Trophoblast cell (in vitro differentiated cells and primary cell): ENCODE measurements at regions not wholly inside any gene's neighbourhood (a gene's known extent, or its start where the extent isn't known, plus 50 kb on each side); places are given as distances from the start of the nearest gene placed in this dataset.

ENCODE experiments used
- DNase-seq, 2 donors: peaks; one replicate each; pipeline ENCODE4 v3.0.0-alpha.2; 2016
- H2AFZ ChIP-seq: 2 replicates; pipeline ENCODE4 v1.6.1; 2013; ENCODE audit warnings: low read length, moderate library complexity, mild to moderate bottlenecking; ENCODE audit not compliant: insufficient read depth, poor library complexity
- H2AK5ac ChIP-seq: 2 replicates; pipeline ENCODE4 v1.6.1; 2013; ENCODE audit warnings: mild to moderate bottlenecking, low read length
- H2BK120ac ChIP-seq: 2 replicates; pipeline ENCODE4 v1.6.1; 2013; ENCODE audit warnings: low read length, mild to moderate bottlenecking, moderate library complexity; ENCODE audit not compliant: insufficient read depth, poor library complexity
- H2BK12ac ChIP-seq: 2 replicates; pipeline ENCODE4 v1.6.1; 2013; ENCODE audit warnings: mild to moderate bottlenecking, low read length, moderate library complexity
- H2BK5ac ChIP-seq: 2 replicates; pipeline ENCODE4 v1.6.1; 2013; ENCODE audit warnings: low read length, low read depth, moderate library complexity, mild to moderate bottlenecking; ENCODE audit not compliant: poor library complexity
- H3K14ac ChIP-seq: 2 replicates; pipeline ENCODE4 v1.6.1; 2013; ENCODE audit warnings: mild to moderate bottlenecking, low read length
- H3K18ac ChIP-seq: 2 replicates; pipeline ENCODE4 v1.6.1; 2013; ENCODE audit warnings: mild to moderate bottlenecking, low read length
- H3K23ac ChIP-seq: 2 replicates; pipeline ENCODE4 v1.6.1; 2013; ENCODE audit warnings: low read length
- H3K27ac ChIP-seq: 2 replicates; pipeline ENCODE4 v1.5.1; 2013; ENCODE audit warnings: low read depth, mild to moderate bottlenecking, inconsistent platforms, low read length, moderate library complexity
- H3K27me3 ChIP-seq: 2 replicates; pipeline ENCODE4 v1.6.1; 2013; ENCODE audit warnings: inconsistent platforms, mild to moderate bottlenecking, low read length, moderate library complexity; ENCODE audit not compliant: insufficient read depth
- H3K36me3 ChIP-seq, 2 experiments: 1 replicate in 1 of 2; 2 replicates in 1 of 2; pipeline ENCODE4 v1.6.1; 2013; ENCODE audit warnings: low read length in 2 of 2, mild to moderate bottlenecking in 2 of 2, moderate library complexity in 1 of 2; ENCODE audit not compliant: insufficient read depth in 2 of 2, control insufficient read depth in 1 of 2
- H3K4ac ChIP-seq: 2 replicates; pipeline ENCODE4 v1.6.1; 2013; ENCODE audit warnings: low read depth, mild to moderate bottlenecking, low read length, moderate library complexity
- H3K4me1 ChIP-seq, 2 experiments: 1 replicate in 1 of 2; 2 replicates in 1 of 2; pipeline ENCODE4 v1.6.1; 2013; ENCODE audit warnings: low read length in 2 of 2, mild to moderate bottlenecking in 2 of 2, moderate library complexity in 1 of 2; ENCODE audit not compliant: insufficient read depth in 2 of 2, control insufficient read depth in 1 of 2
- H3K4me2 ChIP-seq: 2 replicates; pipeline ENCODE4 v1.6.1; 2013; ENCODE audit warnings: inconsistent platforms, mild to moderate bottlenecking, low read length, moderate library complexity
- H3K4me3 ChIP-seq: 2 replicates; pipeline ENCODE4 v1.5.1; 2013; ENCODE audit warnings: mild to moderate bottlenecking, low read depth, low read length, inconsistent platforms
- H3K79me1 ChIP-seq: one replicate; pipeline ENCODE4 v1.6.1; 2013; ENCODE audit warnings: low read length
- H3K79me2 ChIP-seq: 2 replicates; pipeline ENCODE4 v1.6.1; 2013; ENCODE audit warnings: low read length, mild to moderate bottlenecking; ENCODE audit not compliant: control insufficient read depth, insufficient read depth, poor library complexity
- H3K9ac ChIP-seq: 2 replicates; pipeline ENCODE4 v1.6.1; 2013; ENCODE audit warnings: mild to moderate bottlenecking, low read length
- H3K9me3 ChIP-seq: 2 replicates; pipeline ENCODE4 v1.6.1; 2013; ENCODE audit warnings: low read depth, mild to moderate bottlenecking, control low read depth, inconsistent platforms, low read length; ENCODE audit not compliant: insufficient read depth
- H4K12ac ChIP-seq: 2 replicates; pipeline ENCODE4 v1.6.1; 2013; ENCODE audit warnings: low read depth, mild to moderate bottlenecking, low read length, moderate library complexity
- H4K8ac ChIP-seq: 2 replicates; pipeline ENCODE4 v1.6.1; 2013; ENCODE audit warnings: low read depth, mild to moderate bottlenecking, low read length, moderate library complexity
- H4K91ac ChIP-seq: one replicate; pipeline ENCODE4 v1.6.1; 2013; ENCODE audit warnings: low read depth, mild to moderate bottlenecking, low read length, moderate library complexity
- WGBS: extraction: QIAGEN DNeasy Blood & Tissue Kit; methylation state at CpG from one replicate; pipeline ENCODE4 v1.1.7; 2013; ENCODE audit warnings: missing lambda C conversion rate; ENCODE audit not compliant: insufficient read length, insufficient coverage; ENCODE audit errors: extremely low coverage; 5-methylcytosine and 5-hydroxymethylcytosine counted together

GRCh38 chr17:77034677-77035424 is 105.9 kb upstream of the SEC14L1 start:
- Histone ChIP-seq H4K12ac (no peak overlapping the region), H4K8ac (no peak overlapping the region), H3K9me3 (peaks cover 5% of the 10 kb centered on the region), H3K4me2 (no peak overlapping the region), H2AFZ (no peak overlapping the region), H3K23ac (no peak overlapping the region), H3K27me3 (no peaks in the 10 kb centered on the region), H3K27ac (no peak overlapping the region), H2BK120ac (no peak overlapping the region), H3K79me2 (no peaks in the 10 kb centered on the region), H2AK5ac (no peak overlapping the region), H3K14ac (no peak overlapping the region), H3K4me3 (no peak overlapping the region), H3K79me1 (no peaks in the 10 kb centered on the region), H3K9ac (no peak overlapping the region), H3K4me1 (no peaks in the 10 kb centered on the region), H3K36me3 (no peaks in the 10 kb centered on the region), H3K18ac (no peak overlapping the region), H3K4ac (no peak overlapping the region), H4K91ac (no peak overlapping the region), H2BK5ac (no peak overlapping the region), H2BK12ac (no peak overlapping the region)
- no peak for DNase-seq
- WGBS, result no CpG with 5 or more reads among the region's 16 CpGs

- H2AFZ ChIP-seq, result no peak overlapping the region
- no peak overlapping the region for H2BK12ac ChIP-seq
Observed at GRCh38 chr17:77035526-77035925, 105.2 kb upstream of the SEC14L1 start.

GRCh38 chr17:77036136-77036840 is 104.5 kb upstream of the SEC14L1 start:
- no peak overlapping the region for H3K4ac ChIP-seq
- no peak overlapping the region for H4K91ac ChIP-seq
- H2BK12ac ChIP-seq, result no peak overlapping the region
- H3K27me3 ChIP-seq, result no peaks in the 10 kb centered on the region
- H3K4me1 ChIP-seq, result no peaks in the 10 kb centered on the region
- H2BK5ac ChIP-seq, result no peak overlapping the region
- H3K9me3 ChIP-seq, result peaks cover 3% of the 10 kb centered on the region
- H2BK120ac ChIP-seq, result no peak overlapping the region
- no peak overlapping the region for H4K8ac ChIP-seq
- H3K9ac ChIP-seq, result no peak overlapping the region
- H3K4me3 ChIP-seq, result no peak overlapping the region
- no peak overlapping the region for H3K4me2 ChIP-seq
- no peaks in the 10 kb centered on the region for H3K79me1 ChIP-seq
- H3K27ac ChIP-seq, result no peak overlapping the region
- no peak overlapping the region for H2AFZ ChIP-seq
- no peak for DNase-seq
- H3K14ac ChIP-seq, result no peak overlapping the region
- no peak overlapping the region for H4K12ac ChIP-seq
- no peaks in the 10 kb centered on the region for H3K36me3 ChIP-seq
- no peaks in the 10 kb centered on the region for H3K79me2 ChIP-seq
- no peak overlapping the region for H2AK5ac ChIP-seq
- WGBS, result no CpG with 5 or more reads among the region's 16 CpGs
- H3K23ac ChIP-seq, result no peak overlapping the region
- no peak overlapping the region for H3K18ac ChIP-seq

More at GRCh38 chr17:77035526-77035925, 105.2 kb upstream of the SEC14L1 start:
- no peak overlapping the region for H3K4me2 ChIP-seq
- peaks cover 5% of the 10 kb centered on the region for H3K9me3 ChIP-seq
- no peak overlapping the region for H3K9ac ChIP-seq
- no CpG with 5 or more reads among the region's 6 CpGs for WGBS
- H3K14ac ChIP-seq, result no peak overlapping the region
- no peak overlapping the region for H2BK5ac ChIP-seq
- no peaks in the 10 kb centered on the region for H3K36me3 ChIP-seq
- no peaks in the 10 kb centered on the region for H3K4me1 ChIP-seq
- no peak overlapping the region for H2BK120ac ChIP-seq
- H3K79me1 ChIP-seq, result no peaks in the 10 kb centered on the region
- H3K4me3 ChIP-seq, result no peak overlapping the region
- no peaks in the 10 kb centered on the region for H3K79me2 ChIP-seq
- H2AK5ac ChIP-seq, result no peak overlapping the region
- H3K27ac ChIP-seq, result no peak overlapping the region
- no peak overlapping the region for H4K8ac ChIP-seq
- H4K91ac ChIP-seq, result no peak overlapping the region
- no peak overlapping the region for H3K18ac ChIP-seq
- no peak overlapping the region for H3K4ac ChIP-seq
- no peak overlapping the region for H3K23ac ChIP-seq
- no peak overlapping the region for H4K12ac ChIP-seq
- H3K27me3 ChIP-seq, result no peaks in the 10 kb centered on the region
- DNase-seq, result no peak

- no peak overlapping the region for H3K23ac ChIP-seq
- H4K91ac ChIP-seq, result no peak overlapping the region
- H3K9me3 ChIP-seq, result no peaks in the 10 kb centered on the region
- no peak overlapping the region for H3K14ac ChIP-seq
- H2BK12ac ChIP-seq, result no peak overlapping the region
- H3K36me3 ChIP-seq, result no peaks in the 10 kb centered on the region
- H2BK120ac ChIP-seq, result no peak overlapping the region
- H2BK5ac ChIP-seq, result no peak overlapping the region
- no peak overlapping the region for H3K9ac ChIP-seq
- no peak overlapping the region for H3K4me2 ChIP-seq
- H3K27me3 ChIP-seq, result no peaks in the 10 kb centered on the region
- H3K18ac ChIP-seq, result no peak overlapping the region
- H3K4me3 ChIP-seq, result no peak overlapping the region
- no peaks in the 10 kb centered on the region for H3K79me2 ChIP-seq
- H2AK5ac ChIP-seq, result no peak overlapping the region
- no peaks in the 10 kb centered on the region for H3K79me1 ChIP-seq
- H4K12ac ChIP-seq, result no peak overlapping the region
- no CpG with 5 or more reads among the region's 23 CpGs for WGBS
- H2AFZ ChIP-seq, result no peak overlapping the region
- H3K4me1 ChIP-seq, result no peaks in the 10 kb centered on the region
- H3K27ac ChIP-seq, result no peak overlapping the region
- DNase-seq, result peak; percentile 98 to 99
- no peak overlapping the region for H3K4ac ChIP-seq
- H4K8ac ChIP-seq, result no peak overlapping the region
Observed at GRCh38 chr17:77036841-77037381, 103.9 kb upstream of the SEC14L1 start.
